ENCODE measurements at regions not wholly inside any gene's neighbourhood (a gene's known extent, or its start where the extent isn't known, plus 50 kb on each side); places are given as distances from the start of the nearest gene placed in this dataset.

GRCh38 chr5:175796536-175797499 lies 74.6 kb upstream of the CPLX2 start:
- TF ChIP-seq CTCF (IDR thresholded peaks at IDR 0.05; ENCODE audit: insufficient read depth, low read depth, low read length) = no peak
- no peak for TF ChIP-seq EZH2 (IDR thresholded peaks at IDR 0.05; ENCODE audit: insufficient read depth, low read length)

All from astrocyte (in vitro differentiated cells and primary cell).